DOHH2 (cell line): ENCODE measurements at regions not wholly inside any gene's neighbourhood (a gene's known extent, or its start where the extent isn't known, plus 50 kb on each side); places are given as distances from the start of the nearest gene placed in this dataset.
"Not testable (repeated sequence)": the region's sequence is repeated elsewhere in the genome, so short reads cannot be mapped to it uniquely, and the experiment has no call there.

ENCODE experiments used
- H3F3A ChIP-seq: fragments of 200-600 bp; sonication (generic), shearing (Covaris generic); 2 replicates; pipeline ENCODE4 v1.6.0; 2016; ENCODE audit warnings: antibody characterized with exemption, mild to moderate bottlenecking; ENCODE audit not compliant: control insufficient read depth, insufficient read depth
- H3K27ac ChIP-seq: fragments of 200-600 bp; sonication (generic); 2 replicates; pipeline ENCODE4 v1.5.1; 2014; ENCODE audit warnings: low read depth, mild to moderate bottlenecking, low read length, moderate library complexity
- H3K27me3 ChIP-seq: fragments of 200-600 bp; sonication (generic); 2 replicates; pipeline ENCODE4 v1.6.1; 2014; ENCODE audit warnings: mild to moderate bottlenecking, low read length, mixed read lengths; ENCODE audit not compliant: control insufficient read depth
- H3K36me3 ChIP-seq: fragments of 200-600 bp; sonication (generic); 2 replicates; pipeline ENCODE4 v1.6.1; 2014; ENCODE audit warnings: mild to moderate bottlenecking, low read length, moderate library complexity, mixed read lengths; ENCODE audit not compliant: control insufficient read depth
- H3K4me1 ChIP-seq: fragments of 200-600 bp; sonication (generic); 2 replicates; pipeline ENCODE4 v1.6.1; 2014; ENCODE audit warnings: mild to moderate bottlenecking, low read length, mixed read lengths; ENCODE audit not compliant: control insufficient read depth
- H3K4me2 ChIP-seq: fragments of 200-600 bp; sonication (generic); 2 replicates; pipeline ENCODE4 v1.6.0; 2014; ENCODE audit warnings: mild to moderate bottlenecking, low read length, moderate library complexity
- H3K4me3 ChIP-seq: fragments of 200-600 bp; sonication (generic); 2 replicates; pipeline ENCODE4 v1.5.1; 2014; ENCODE audit warnings: mild to moderate bottlenecking, low read length, mixed read lengths
- H3K79me2 ChIP-seq: fragments of 200-600 bp; sonication (generic); 2 replicates; pipeline ENCODE4 v1.6.1; 2014; ENCODE audit warnings: mild to moderate bottlenecking, low read length, mixed read lengths; ENCODE audit not compliant: control insufficient read depth
- H3K9me2 ChIP-seq: fragments of 200-600 bp; sonication (generic); replicated peaks from 2 replicates; pipeline ENCODE4 v1.6.1; 2014; ENCODE audit warnings: mild to moderate bottlenecking, low read length, mixed read lengths; ENCODE audit not compliant: control insufficient read depth
- H3K9me3 ChIP-seq: fragments of 200-600 bp; sonication (generic); 2 replicates; pipeline ENCODE4 v1.6.1; 2014; ENCODE audit warnings: antibody characterized with exemption, low read length, mixed read lengths; ENCODE audit not compliant: control insufficient read depth, insufficient read depth
- H4K20me1 ChIP-seq: fragments of 200-600 bp; sonication (generic); 2 replicates; pipeline ENCODE4 v1.6.0; 2014; ENCODE audit warnings: low read depth, mild to moderate bottlenecking, antibody characterized with exemption, low read length, moderate library complexity; ENCODE audit not compliant: control insufficient read depth, insufficient read depth
- CTCF ChIP-seq: fragments of 200-600 bp; sonication (generic); IDR thresholded peaks from one replicate; pipeline ENCODE4 v1.5.1; 2014; ENCODE audit warnings: antibody characterized with exemption, mild to moderate bottlenecking, low read depth, low read length; ENCODE audit not compliant: poor library complexity, severe bottlenecking
- EZH2phosphoT487 ChIP-seq: fragments of 200-600 bp; sonication (generic); IDR thresholded peaks from 2 replicates; pipeline ENCODE4 v1.6.1; 2017; ENCODE audit warnings: borderline replicate concordance, mild to moderate bottlenecking, antibody characterized with exemption, low read length, moderate library complexity, mixed read lengths

GRCh38 chr5:174585472-174585871 lies 138.9 kb upstream of the MSX2 start:
- Histone ChIP-seq H3K4me1 (no peaks in the 10 kb centered on the region), H3K4me2 (no peak overlapping the region), H3K9me3 (no peaks in the 10 kb centered on the region), H3K36me3 (no peaks in the 10 kb centered on the region), H3K9me2 (no peaks in the 10 kb centered on the region), H3K79me2 (no peaks in the 10 kb centered on the region), H3K4me3 (no peak overlapping the region), H3F3A (no peaks in the 10 kb centered on the region), H3K27ac (no peak overlapping the region), H3K27me3 (no peaks in the 10 kb centered on the region), H4K20me1 (no peaks in the 10 kb centered on the region)
- TF ChIP-seq CTCF = no peak
- no peak for TF ChIP-seq EZH2phosphoT487

GRCh38 chr5:174586163-174586562 lies 138.2 kb upstream of the MSX2 start:
- not testable (repeated sequence) for H3K36me3 ChIP-seq, H4K20me1 ChIP-seq, H3F3A ChIP-seq, H3K9me2 ChIP-seq, H3K4me1 ChIP-seq, H3K4me2 ChIP-seq, H3K79me2 ChIP-seq, H3K27me3 ChIP-seq, H3K27ac ChIP-seq, H3K9me3 ChIP-seq, H3K4me3 ChIP-seq

- no peaks in the 10 kb centered on the region for H3K9me2 ChIP-seq
- H3K4me3 ChIP-seq = no peak overlapping the region
- no peaks in the 10 kb centered on the region for H3K27me3 ChIP-seq
- H3K79me2 ChIP-seq = no peaks in the 10 kb centered on the region
- no peaks in the 10 kb centered on the region for H4K20me1 ChIP-seq
- H3F3A ChIP-seq = no peaks in the 10 kb centered on the region
- no peaks in the 10 kb centered on the region for H3K4me1 ChIP-seq
- no peak overlapping the region for H3K27ac ChIP-seq
- no peaks in the 10 kb centered on the region for H3K9me3 ChIP-seq
- TF ChIP-seq CTCF (no peak), EZH2phosphoT487 (no peak)
- no peak overlapping the region for H3K4me2 ChIP-seq
- H3K36me3 ChIP-seq = no peaks in the 10 kb centered on the region
Measured at GRCh38 chr5:174589011-174589410, 135.4 kb upstream of the MSX2 start.

- Histone ChIP-seq H3K4me2 (no peak overlapping the region), H3K79me2 (no peaks in the 10 kb centered on the region), H3K9me3 (no peaks in the 10 kb centered on the region), H3K9me2 (no peaks in the 10 kb centered on the region), H3K27me3 (no peaks in the 10 kb centered on the region), H3K4me3 (no peak overlapping the region), H3F3A (no peaks in the 10 kb centered on the region), H3K4me1 (no peaks in the 10 kb centered on the region), H3K36me3 (no peaks in the 10 kb centered on the region), H4K20me1 (no peaks in the 10 kb centered on the region), H3K27ac (no peak overlapping the region)
- TF ChIP-seq CTCF (no peak), EZH2phosphoT487 (no peak)
Measured at GRCh38 chr5:174589599-174589998, 134.8 kb upstream of the MSX2 start.
